ENCODE measurements at regions not wholly inside any gene's neighbourhood (a gene's known extent, or its start where the extent isn't known, plus 50 kb on each side); places are given as distances from the start of the nearest gene placed in this dataset.
"Not testable (repeated sequence)": the region's sequence is repeated elsewhere in the genome, so short reads cannot be mapped to it uniquely, and the experiment has no call there.

DNA sequence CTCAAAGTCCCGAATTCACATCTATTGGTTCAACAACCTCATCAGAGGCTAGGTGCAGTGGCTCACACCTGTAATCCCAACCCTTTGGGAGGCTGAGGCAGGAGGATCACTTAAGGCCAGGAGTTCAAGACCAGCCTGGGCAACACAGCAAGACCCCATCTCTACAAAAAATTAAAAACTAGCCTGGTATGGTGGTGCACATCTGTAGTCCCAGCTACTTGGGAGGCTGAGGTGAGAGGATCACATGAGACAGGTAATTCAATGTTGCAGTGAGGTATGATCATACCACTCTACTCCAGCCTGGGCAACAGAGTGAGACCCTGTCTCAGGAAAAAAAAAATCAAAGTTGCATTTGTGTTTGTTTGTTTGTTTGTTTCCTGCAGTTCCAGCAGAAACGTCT is 80.1 kb upstream of the RAI2 start:
- TF ChIP-seq EP300 (conservative IDR thresholded peaks at IDR 0.05; ENCODE audit: poor library complexity, severe bottlenecking); TAF1 (IDR thresholded peaks at IDR 0.05; ENCODE audit: low read depth); RAD21 (conservative IDR thresholded peaks at IDR 0.05); POLR2AphosphoS5 (IDR thresholded peaks at IDR 0.05); EZH2 (IDR thresholded peaks at IDR 0.05; ENCODE audit: borderline replicate concordance, insufficient read depth, low read length, poor library complexity, severe bottlenecking): not testable (repeated sequence)
- TF ChIP-seq, protein P1, sequence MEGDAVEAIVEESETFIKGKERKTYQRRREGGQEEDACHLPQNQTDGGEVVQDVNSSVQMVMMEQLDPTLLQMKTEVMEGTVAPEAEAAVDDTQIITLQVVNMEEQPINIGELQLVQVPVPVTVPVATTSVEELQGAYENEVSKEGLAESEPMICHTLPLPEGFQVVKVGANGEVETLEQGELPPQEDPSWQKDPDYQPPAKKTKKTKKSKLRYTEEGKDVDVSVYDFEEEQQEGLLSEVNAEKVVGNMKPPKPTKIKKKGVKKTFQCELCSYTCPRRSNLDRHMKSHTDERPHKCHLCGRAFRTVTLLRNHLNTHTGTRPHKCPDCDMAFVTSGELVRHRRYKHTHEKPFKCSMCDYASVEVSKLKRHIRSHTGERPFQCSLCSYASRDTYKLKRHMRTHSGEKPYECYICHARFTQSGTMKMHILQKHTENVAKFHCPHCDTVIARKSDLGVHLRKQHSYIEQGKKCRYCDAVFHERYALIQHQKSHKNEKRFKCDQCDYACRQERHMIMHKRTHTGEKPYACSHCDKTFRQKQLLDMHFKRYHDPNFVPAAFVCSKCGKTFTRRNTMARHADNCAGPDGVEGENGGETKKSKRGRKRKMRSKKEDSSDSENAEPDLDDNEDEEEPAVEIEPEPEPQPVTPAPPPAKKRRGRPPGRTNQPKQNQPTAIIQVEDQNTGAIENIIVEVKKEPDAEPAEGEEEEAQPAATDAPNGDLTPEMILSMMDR (IDR thresholded peaks at IDR 0.05; ENCODE audit: poor library complexity, severe bottlenecking) = not testable (repeated sequence)
- TF ChIP-seq, protein P2, sequence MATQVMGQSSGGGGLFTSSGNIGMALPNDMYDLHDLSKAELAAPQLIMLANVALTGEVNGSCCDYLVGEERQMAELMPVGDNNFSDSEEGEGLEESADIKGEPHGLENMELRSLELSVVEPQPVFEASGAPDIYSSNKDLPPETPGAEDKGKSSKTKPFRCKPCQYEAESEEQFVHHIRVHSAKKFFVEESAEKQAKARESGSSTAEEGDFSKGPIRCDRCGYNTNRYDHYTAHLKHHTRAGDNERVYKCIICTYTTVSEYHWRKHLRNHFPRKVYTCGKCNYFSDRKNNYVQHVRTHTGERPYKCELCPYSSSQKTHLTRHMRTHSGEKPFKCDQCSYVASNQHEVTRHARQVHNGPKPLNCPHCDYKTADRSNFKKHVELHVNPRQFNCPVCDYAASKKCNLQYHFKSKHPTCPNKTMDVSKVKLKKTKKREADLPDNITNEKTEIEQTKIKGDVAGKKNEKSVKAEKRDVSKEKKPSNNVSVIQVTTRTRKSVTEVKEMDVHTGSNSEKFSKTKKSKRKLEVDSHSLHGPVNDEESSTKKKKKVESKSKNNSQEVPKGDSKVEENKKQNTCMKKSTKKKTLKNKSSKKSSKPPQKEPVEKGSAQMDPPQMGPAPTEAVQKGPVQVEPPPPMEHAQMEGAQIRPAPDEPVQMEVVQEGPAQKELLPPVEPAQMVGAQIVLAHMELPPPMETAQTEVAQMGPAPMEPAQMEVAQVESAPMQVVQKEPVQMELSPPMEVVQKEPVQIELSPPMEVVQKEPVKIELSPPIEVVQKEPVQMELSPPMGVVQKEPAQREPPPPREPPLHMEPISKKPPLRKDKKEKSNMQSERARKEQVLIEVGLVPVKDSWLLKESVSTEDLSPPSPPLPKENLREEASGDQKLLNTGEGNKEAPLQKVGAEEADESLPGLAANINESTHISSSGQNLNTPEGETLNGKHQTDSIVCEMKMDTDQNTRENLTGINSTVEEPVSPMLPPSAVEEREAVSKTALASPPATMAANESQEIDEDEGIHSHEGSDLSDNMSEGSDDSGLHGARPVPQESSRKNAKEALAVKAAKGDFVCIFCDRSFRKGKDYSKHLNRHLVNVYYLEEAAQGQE (IDR thresholded peaks at IDR 0.05; ENCODE audit: borderline replicate concordance) = not testable (repeated sequence)
